ENCODE measurements at regions not wholly inside any gene's neighbourhood (a gene's known extent, or its start where the extent isn't known, plus 50 kb on each side); places are given as distances from the start of the nearest gene placed in this dataset.

- Histone ChIP-seq H2AFZ (ENCODE audit: low read depth, low read length) (no peak overlapping the region), H3K27ac (ENCODE audit: insufficient read depth, low read depth, low read length) (no peak overlapping the region), H4K20me1 (replicated peaks; ENCODE audit: control insufficient read depth, extremely low read depth, insufficient read depth, low read length) (no peaks in the 10 kb centered on the region), H3K4me3 (replicated peaks in 1 of 3; ENCODE audit: insufficient read depth in 1 of 3, low read depth in 1 of 3, low read length in 3 of 3) (no peak overlapping the region), H3K4me1 (ENCODE audit: control insufficient read depth, extremely low read depth, insufficient read depth, low read length) (no peaks in the 10 kb centered on the region), H3K4me2 (ENCODE audit: insufficient read depth, low read length) (no peak overlapping the region), H3K36me3 (ENCODE audit: control insufficient read depth in 2 of 2, extremely low read depth in 1 of 2, insufficient read depth in 2 of 2, low read length in 2 of 2) (no peaks in the 10 kb centered on the region), H3K9ac (replicated peaks; ENCODE audit: extremely low read depth, insufficient read depth, low read length) (no peak overlapping the region), H3K79me2 (ENCODE audit: control insufficient read depth, insufficient read depth, low read length) (no peaks in the 10 kb centered on the region), H3K9me3 (replicated peaks; ENCODE audit: control insufficient read depth, insufficient read depth, low read length) (no peaks in the 10 kb centered on the region), H3K9me1 (replicated peaks; ENCODE audit: control insufficient read depth, extremely low read depth, insufficient read depth, low read length) (no peaks in the 10 kb centered on the region), H3K27me3 (ENCODE audit: control insufficient read depth in 2 of 2, insufficient read depth in 2 of 2, low read length in 2 of 2) (peaks cover 4 to 5% of the 10 kb centered on the region in 2 experiments)
- TF ChIP-seq EZH2 (IDR thresholded peaks at IDR 0.05; ENCODE audit: borderline replicate concordance, low read depth, low read length, severe bottlenecking) (no peak), GATA2 (IDR thresholded peaks at IDR 0.05; ENCODE audit: insufficient read depth, insufficient read length, low read depth, low read length) (no peak), CTCF (IDR thresholded peaks at IDR 0.05; ENCODE audit: extremely low read depth in 1 of 2, insufficient read depth in 1 of 2, low read depth in 1 of 2, low read length in 2 of 2) (no peak), MAX (IDR thresholded peaks at IDR 0.05; ENCODE audit: insufficient read depth, insufficient read length) (no peak), FOS (IDR thresholded peaks at IDR 0.05; ENCODE audit: borderline replicate concordance, insufficient read depth, low read length) (no peak), JUN (IDR thresholded peaks at IDR 0.05; ENCODE audit: borderline replicate concordance, insufficient read depth, insufficient read length, low read depth) (no peak), MYC (IDR thresholded peaks at IDR 0.05; ENCODE audit: low read depth, low read length) (no peak), POLR2AphosphoS5 (IDR thresholded peaks at IDR 0.05; ENCODE audit: insufficient read depth, low read depth, low read length) (no peak), POLR2A (IDR thresholded peaks at IDR 0.05; ENCODE audit: low read depth, low read length) (no peak)
- DNase-seq (ENCODE audit: low read depth, low spot score) (no peak), FAIRE-seq (no peak)
- CTCF ChIA-PET = no interaction called here
- no TSS peak for BruUV-seq (replicated peaks)
- POLR2A ChIA-PET = no interaction called here
- intact Hi-C loops (cut with micrococcal nuclease) (no loop called here), dilution Hi-C loops (cut with MboI; ENCODE audit: extremely low pct_ligation_motif_present, low sequenced_read_pairs) (no loop called here)
These were observed 180.2 kb upstream of the FZD8 start for GRCh38 chr10:35822316-35822715.

All from endothelial cell of umbilical vein (primary cell).